Osteoblast (primary cell): ENCODE measurements at regions not wholly inside any gene's neighbourhood (a gene's known extent, or its start where the extent isn't known, plus 50 kb on each side); places are given as distances from the start of the nearest gene placed in this dataset.

Experiments
- DNase-seq: peaks from one replicate; pipeline ENCODE4 v3.0.0; 2011; ENCODE audit warnings: low spot score, mixed read lengths; ENCODE audit not compliant: insufficient read length; ENCODE audit errors: missing footprints
- H2AFZ ChIP-seq: 2 replicates; pipeline ENCODE4 v1.6.0; 2011; ENCODE audit warnings: mild to moderate bottlenecking, low read length
- H3K27ac ChIP-seq: 2 replicates; pipeline ENCODE4 v1.5.1; 2011; ENCODE audit warnings: mild to moderate bottlenecking, low read depth, low read length, moderate library complexity
- H3K27me3 ChIP-seq: 2 replicates; pipeline ENCODE4 v1.6.0; 2012; ENCODE audit warnings: mild to moderate bottlenecking, control low read depth, inconsistent platforms, low read length, moderate library complexity; ENCODE audit not compliant: insufficient read depth
- H3K36me3 ChIP-seq: 2 replicates; pipeline ENCODE4 v1.5.1; 2011; ENCODE audit warnings: mild to moderate bottlenecking, low read length, control low read depth, moderate library complexity; ENCODE audit not compliant: insufficient read depth
- H3K4me1 ChIP-seq: 2 replicates; pipeline ENCODE4 v1.5.1; 2011; ENCODE audit warnings: mild to moderate bottlenecking, low read length, control low read depth, moderate library complexity; ENCODE audit not compliant: insufficient read depth
- H3K4me2 ChIP-seq: 2 replicates; pipeline ENCODE4 v1.6.0; 2011; ENCODE audit warnings: mild to moderate bottlenecking, low read length; ENCODE audit not compliant: insufficient read depth
- H3K4me3 ChIP-seq: fragments of 200-600 bp; sonication (generic); 3 replicates; pipeline ENCODE4 v1.5.1; 2012; ENCODE audit warnings: mild to moderate bottlenecking, low read length, inconsistent platforms; ENCODE audit not compliant: insufficient read depth
- H3K79me2 ChIP-seq: 2 replicates; pipeline ENCODE4 v1.6.0; 2012; ENCODE audit warnings: mild to moderate bottlenecking, low read length, control low read depth, inconsistent platforms; ENCODE audit not compliant: insufficient read depth
- H3K9me3 ChIP-seq: 2 replicates; pipeline ENCODE4 v1.5.1; 2011; ENCODE audit warnings: low read depth, low read length, control low read depth
- H4K20me1 ChIP-seq: 2 replicates; pipeline ENCODE4 v1.6.0; 2012; ENCODE audit warnings: mild to moderate bottlenecking, low read length, control low read depth; ENCODE audit not compliant: insufficient read depth
- CTCF ChIP-seq: IDR thresholded peaks from 2 replicates; pipeline ENCODE4 v1.5.1; 2011; ENCODE audit warnings: mild to moderate bottlenecking, low read depth, low read length, moderate library complexity; ENCODE audit errors: extremely low read depth

GRCh38 chr13:79228972-79229371, 177.1 kb downstream of the RBM26 start:
- H3K4me2 ChIP-seq = no peak overlapping the region
- no peak overlapping the region for H3K27ac ChIP-seq
- H3K36me3 ChIP-seq = no peaks in the 10 kb centered on the region
- H2AFZ ChIP-seq = no peak overlapping the region
- H3K4me1 ChIP-seq = no peaks in the 10 kb centered on the region
- no peak for TF ChIP-seq CTCF
- H3K79me2 ChIP-seq = no peaks in the 10 kb centered on the region
- H3K27me3 ChIP-seq = no peaks in the 10 kb centered on the region
- H3K4me3 ChIP-seq = no peak overlapping the region
- H3K9me3 ChIP-seq = no peaks in the 10 kb centered on the region
- DNase-seq = no peak
- no peaks in the 10 kb centered on the region for H4K20me1 ChIP-seq

DNA sequence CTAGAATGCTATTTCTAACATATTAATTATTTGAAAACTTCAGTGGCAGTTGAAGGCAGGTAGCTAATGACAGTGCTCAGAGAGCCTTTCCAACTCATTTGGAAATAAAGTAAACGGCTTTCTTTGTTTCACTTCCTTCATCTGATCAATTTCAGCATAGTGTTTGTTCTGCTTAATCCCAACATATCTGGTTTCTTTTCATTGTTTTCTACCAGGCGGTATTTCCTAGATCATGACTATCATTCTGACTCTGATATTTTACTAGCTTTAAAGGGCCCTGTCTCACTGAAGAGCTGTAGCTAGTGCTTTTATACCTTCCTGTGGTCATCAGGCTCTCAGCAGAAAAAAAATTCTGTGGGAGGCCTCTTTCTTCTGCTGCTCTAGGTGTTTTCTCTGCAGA, 178.6 kb downstream of the RBM26 start:
- Histone ChIP-seq H3K4me2 (no peak overlapping the region), H3K4me1 (no peaks in the 10 kb centered on the region), H3K27me3 (no peaks in the 10 kb centered on the region), H2AFZ (no peak overlapping the region), H4K20me1 (no peaks in the 10 kb centered on the region), H3K9me3 (no peaks in the 10 kb centered on the region), H3K79me2 (no peaks in the 10 kb centered on the region), H3K4me3 (no peak overlapping the region), H3K36me3 (no peaks in the 10 kb centered on the region), H3K27ac (no peak overlapping the region)
- TF ChIP-seq CTCF = no peak
- DNase-seq = no peak

- Histone ChIP-seq H3K79me2 (no peaks in the 10 kb centered on the region), H3K27ac (no peak overlapping the region), H3K9me3 (no peaks in the 10 kb centered on the region), H4K20me1 (no peaks in the 10 kb centered on the region), H3K27me3 (no peaks in the 10 kb centered on the region), H3K4me2 (no peak overlapping the region), H3K36me3 (no peaks in the 10 kb centered on the region), H3K4me1 (no peaks in the 10 kb centered on the region), H3K4me3 (no peak overlapping the region), H2AFZ (no peak overlapping the region)
- TF ChIP-seq CTCF = no peak
- no peak for DNase-seq
These were observed 179.1 kb downstream of the RBM26 start for GRCh38 chr13:79226938-79227337.

DNA sequence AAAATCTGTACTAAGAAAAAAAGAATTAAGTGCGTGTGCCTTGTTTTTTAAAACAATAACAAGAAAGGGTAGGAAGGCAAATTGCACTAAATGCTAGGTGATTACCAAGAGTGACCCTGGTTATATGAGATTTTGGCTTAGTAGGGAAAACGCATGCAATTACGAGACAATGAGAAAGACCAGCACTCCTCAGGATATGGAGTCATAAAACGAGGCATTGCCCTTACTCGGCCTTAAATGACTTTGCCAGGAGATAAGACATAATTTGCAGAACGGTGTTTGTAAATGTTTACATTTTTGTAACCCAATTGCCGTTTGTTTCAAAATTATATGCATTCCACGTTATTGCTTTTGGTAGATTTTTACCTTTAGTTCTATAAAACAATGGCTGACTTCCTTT, 179.8 kb downstream of the RBM26 start:
- Histone ChIP-seq H2AFZ (no peak overlapping the region), H3K27me3 (no peaks in the 10 kb centered on the region), H4K20me1 (no peaks in the 10 kb centered on the region), H3K4me2 (no peak overlapping the region), H3K4me1 (no peaks in the 10 kb centered on the region), H3K36me3 (no peaks in the 10 kb centered on the region), H3K79me2 (no peaks in the 10 kb centered on the region), H3K9me3 (no peaks in the 10 kb centered on the region), H3K4me3 (no peak overlapping the region), H3K27ac (no peak overlapping the region)
- TF ChIP-seq CTCF = no peak
- no peak for DNase-seq
